Lower leg skin (tissue), 4 donors: ENCODE measurements at regions not wholly inside any gene's neighbourhood (a gene's known extent, or its start where the extent isn't known, plus 50 kb on each side); places are given as distances from the start of the nearest gene placed in this dataset.
"Not testable (repeated sequence)": the region's sequence is repeated elsewhere in the genome, so short reads cannot be mapped to it uniquely, and the experiment has no call there.

Experiments
- DNase-seq, 2 donors: peaks; one replicate each; pipeline ENCODE4 v3.0.0-alpha.2; 2019; ENCODE audit warnings: low spot score in 2 of 2
- H3K4me3 ChIP-seq: fragments of 200-600 bp; sonication (generic); 2 replicates; pipeline ENCODE4 v1.5.1; 2017; ENCODE audit warnings: mild to moderate bottlenecking, low read depth; ENCODE audit not compliant: poor library complexity, severe bottlenecking
- CTCF ChIP-seq, 3 donors: fragments of 450-650 bp; IDR thresholded peaks; one replicate each; pipeline ENCODE4 v1.5.1; 2016; ENCODE audit warnings: antibody characterized with exemption in 3 of 3, mild to moderate bottlenecking in 3 of 3, moderate library complexity in 2 of 3
- POLR2A ChIP-seq, 2 donors: fragments of 450-650 bp; IDR thresholded peaks; one replicate each; pipeline ENCODE4 v1.6.1; 2016 to 2017; ENCODE audit warnings: antibody characterized with exemption in 2 of 2, mild to moderate bottlenecking in 1 of 2, moderate library complexity in 1 of 2
- WGBS, 2 donors: methylation state at CpG; one replicate each; pipeline ENCODE4 v1.1.5; 2018; 5-methylcytosine and 5-hydroxymethylcytosine counted together
- intact Hi-C: fragments of 100-400 bp; cut with DNase I; formaldehyde crosslinking; loops from one replicate; pipeline ENCODE4 v1.15.0; 2023; ENCODE audit warnings: low total_unique reads

DNA sequence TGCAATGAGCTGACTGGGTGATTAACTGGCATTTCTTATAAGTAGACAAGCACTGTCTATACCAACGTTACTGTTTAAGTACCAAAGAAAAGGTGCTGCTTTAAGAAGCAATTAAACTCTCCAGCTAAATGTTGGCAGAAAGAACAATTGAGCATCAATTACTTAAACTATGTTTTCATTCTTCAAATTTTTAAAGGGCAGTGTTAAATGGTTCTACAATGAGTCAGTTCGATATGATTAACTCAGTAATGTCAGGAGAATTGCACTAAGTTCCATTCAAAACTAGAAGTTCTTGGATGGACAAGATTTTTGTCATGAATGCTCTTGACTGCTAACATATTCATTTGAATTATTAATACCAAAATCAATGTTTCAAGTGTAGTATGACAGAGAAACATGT, 593.7 kb downstream of the DNAH5 start:
- intact Hi-C loops = no loop called here
- TF ChIP-seq POLR2A (IDR thresholded peaks at IDR 0.05) (no peak), CTCF (IDR thresholded peaks at IDR 0.05) (no peak)
- 47 to 57% methylated on average over 2 of the region's 2 CpGs for WGBS, 2 donors

GRCh38 chr5:13348568-13348967, 595.9 kb downstream of the DNAH5 start:
- H3K4me3 ChIP-seq = no peak overlapping the region
- no peak for DNase-seq
- no peak for TF ChIP-seq CTCF (IDR thresholded peaks at IDR 0.05)
- TF ChIP-seq POLR2A (IDR thresholded peaks at IDR 0.05) = no peak
- 80 to 84% methylated on average over 3 of the region's 3 CpGs for WGBS, 2 donors
- intact Hi-C loops = no loop called here

More for the DNA sequence above, 593.7 kb downstream of the DNAH5 start:
- no peak for DNase-seq
- H3K4me3 ChIP-seq = no peak overlapping the region

DNA sequence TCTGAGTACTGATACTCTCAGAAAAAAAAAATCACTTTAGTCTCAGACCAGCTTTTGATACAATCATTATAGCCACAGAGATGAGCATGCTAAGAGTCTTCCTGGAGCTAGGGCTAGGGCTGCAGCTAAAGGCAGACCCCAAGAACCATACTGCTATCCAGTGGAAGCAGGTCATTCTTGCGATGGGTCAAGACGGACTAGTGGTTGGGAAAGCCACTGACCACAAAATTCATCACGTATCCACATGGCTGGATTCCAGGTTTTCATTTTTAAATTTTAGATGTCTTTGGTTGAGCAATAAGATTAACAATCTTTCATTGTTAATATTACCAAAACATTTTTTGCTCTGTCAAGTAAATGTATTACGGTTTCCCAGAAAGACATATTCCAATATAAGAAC, 598.1 kb downstream of the DNAH5 start:
- intact Hi-C loops = no loop called here
- no peak overlapping the region for H3K4me3 ChIP-seq
- TF ChIP-seq CTCF (IDR thresholded peaks at IDR 0.05) = no peak
- no peak for TF ChIP-seq POLR2A (IDR thresholded peaks at IDR 0.05)
- DNase-seq = no peak
- WGBS, 2 donors = 86 to 89% methylated on average over 4 of the region's 4 CpGs

- 48 to 53% methylated on average over 1 of the region's 1 CpG for WGBS, 2 donors
- intact Hi-C loops = no loop called here
- H3K4me3 ChIP-seq = no peak overlapping the region
- TF ChIP-seq POLR2A (IDR thresholded peaks at IDR 0.05) = no peak
- no peak for TF ChIP-seq CTCF (IDR thresholded peaks at IDR 0.05)
- no peak for DNase-seq
Measured at GRCh38 chr5:13339093-13339492, 605.4 kb downstream of the DNAH5 start.

DNA sequence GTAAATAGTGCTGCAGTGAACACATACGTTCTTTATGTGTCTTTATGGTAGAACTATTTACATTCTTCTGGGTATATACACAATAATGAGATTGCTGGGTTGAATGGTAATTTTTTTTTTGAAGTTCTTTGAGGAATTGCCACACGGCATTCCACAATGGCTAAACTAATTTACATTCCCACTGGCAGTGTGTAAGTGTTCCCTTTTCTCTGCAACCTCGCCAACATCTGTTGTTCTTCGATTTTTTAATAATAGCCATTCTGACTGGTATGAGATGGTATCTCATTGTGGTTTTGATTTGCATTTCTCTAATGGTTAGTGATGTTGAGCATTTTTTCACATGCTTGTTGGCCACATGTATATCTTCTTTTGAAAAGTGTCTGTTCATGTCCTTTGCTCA, 609.5 kb downstream of the DNAH5 start:
- intact Hi-C loops, DNase-seq, H3K4me3 ChIP-seq: not testable (repeated sequence)
- WGBS, 2 donors = 64 to 76% methylated on average over 4 of the region's 4 CpGs

DNA sequence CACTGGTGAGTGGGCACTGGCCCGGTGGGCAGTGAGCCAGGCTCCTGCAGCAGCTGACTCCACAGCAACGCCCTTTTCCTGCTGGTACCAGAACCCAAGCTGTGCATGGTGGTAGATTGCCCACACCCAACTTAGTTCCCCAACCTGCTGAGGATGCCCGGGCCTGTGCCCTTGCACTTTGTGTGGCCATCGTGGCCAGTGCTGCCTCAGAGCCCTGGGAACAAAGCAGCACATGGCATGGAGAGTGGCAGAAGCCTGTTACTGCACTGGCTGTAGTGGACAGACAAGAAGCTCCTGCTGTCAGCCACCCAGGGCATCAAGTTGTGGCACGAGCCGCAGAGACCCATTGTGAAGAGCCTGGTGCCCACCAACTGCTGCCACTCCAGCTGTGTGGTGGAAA, 612.9 kb downstream of the DNAH5 start:
- H3K4me3 ChIP-seq = no peak overlapping the region
- TF ChIP-seq POLR2A (IDR thresholded peaks at IDR 0.05) (no peak), CTCF (IDR thresholded peaks at IDR 0.05) (no peak)
- intact Hi-C loops = no loop called here
- DNase-seq = peak in 1 of 2 donors; percentile 82
- WGBS, 2 donors = 76 to 87% methylated on average over 6 of the region's 6 CpGs
